Aorta (tissue), 5 donors: ENCODE measurements at regions not wholly inside any gene's neighbourhood (a gene's known extent, or its start where the extent isn't known, plus 50 kb on each side); places are given as distances from the start of the nearest gene placed in this dataset.

Experiments used
- ATAC-seq: fragments of 200-7000 bp; cut with Tn5 transposase; one replicate; pipeline ENCODE4 v1.9.1; 2022; ENCODE audit warnings: moderate library complexity; ENCODE audit not compliant: low FRiP score
- DNase-seq, 2 donors: peaks; one replicate each; pipeline ENCODE4 v3.0.0-alpha.2; 2020
- H3K27ac ChIP-seq, 2 donors: one replicate each; pipeline ENCODE4 v1.5.1; 2013; ENCODE audit warnings: low read length in 2 of 2, mild to moderate bottlenecking in 2 of 2, moderate library complexity in 2 of 2, control low read depth in 1 of 2, inconsistent platforms in 1 of 2, low read depth in 1 of 2
- H3K27me3 ChIP-seq, 2 donors: one replicate each; pipeline ENCODE4 v1.6.1; 2013; ENCODE audit warnings: control low read depth in 1 of 2, low read length in 1 of 2, mild to moderate bottlenecking in 1 of 2, moderate library complexity in 1 of 2; ENCODE audit not compliant: insufficient read depth in 2 of 2, control insufficient read depth in 1 of 2
- H3K36me3 ChIP-seq, 2 donors: one replicate each; pipeline ENCODE4 v1.6.1; 2013; ENCODE audit warnings: control low read depth in 1 of 2, low read length in 1 of 2, mild to moderate bottlenecking in 1 of 2; ENCODE audit not compliant: insufficient read depth in 2 of 2, control insufficient read depth in 1 of 2
- H3K4me1 ChIP-seq, 2 donors: one replicate each; pipeline ENCODE4 v1.6.1; 2013; ENCODE audit warnings: low read length in 2 of 2, control low read depth in 1 of 2, mild to moderate bottlenecking in 1 of 2, moderate library complexity in 1 of 2; ENCODE audit not compliant: insufficient read depth in 2 of 2, control insufficient read depth in 1 of 2
- H3K4me3 ChIP-seq, 2 donors: one replicate each; pipeline ENCODE4 v1.5.1; 2013; ENCODE audit warnings: low read length in 2 of 2, control low read depth in 1 of 2, mild to moderate bottlenecking in 1 of 2
- H3K9me3 ChIP-seq: one replicate; pipeline ENCODE4 v1.6.1; 2013; ENCODE audit warnings: mild to moderate bottlenecking, low read length; ENCODE audit not compliant: control insufficient read depth
- WGBS, 2 donors: extraction: QIAGEN DNeasy Blood & Tissue Kit; methylation state at CpG; one replicate each; pipeline ENCODE4 v1.1.7; 2013; 5-methylcytosine and 5-hydroxymethylcytosine counted together
- intact Hi-C, 2 donors: fragments of 100-400 bp; cut with DNase I; formaldehyde crosslinking; loops; one replicate each; pipeline versions ENCODE4 v1.14.2 to v1.15.0; 2022
- donor health status: healthy with polysubstance abuse.
- donor health status: Bipolar disorder and iron deficiency.
- donor health status: DM: no; HTN: no; CAD: no.
- donor health status: DM: no; HTN: no; CAD: no.
- donor health status: DM: yes; HTN: yes; CAD: no.

DNA sequence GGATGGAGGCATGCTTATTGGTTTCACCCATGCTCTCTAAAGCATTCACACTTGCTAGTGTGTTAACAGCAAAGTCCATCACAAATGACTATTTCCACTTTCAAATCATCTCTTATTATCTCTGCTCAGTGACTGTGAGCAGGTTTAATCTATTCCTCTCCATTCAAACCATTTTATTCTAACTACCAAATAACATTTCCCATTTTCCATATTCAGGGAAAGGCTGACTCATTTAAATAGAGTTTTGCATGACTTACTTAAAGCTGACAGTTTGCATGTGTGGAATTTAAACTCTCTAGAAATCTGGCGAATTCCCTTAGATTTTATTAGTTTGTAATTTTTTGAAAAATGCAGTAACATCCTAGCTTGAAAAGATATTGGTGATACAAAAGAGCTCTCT lies 615.7 kb upstream of the LRRC4C start:
- H3K4me3 ChIP-seq, result no peak overlapping the region
- intact Hi-C loops, result no loop called here

DNA sequence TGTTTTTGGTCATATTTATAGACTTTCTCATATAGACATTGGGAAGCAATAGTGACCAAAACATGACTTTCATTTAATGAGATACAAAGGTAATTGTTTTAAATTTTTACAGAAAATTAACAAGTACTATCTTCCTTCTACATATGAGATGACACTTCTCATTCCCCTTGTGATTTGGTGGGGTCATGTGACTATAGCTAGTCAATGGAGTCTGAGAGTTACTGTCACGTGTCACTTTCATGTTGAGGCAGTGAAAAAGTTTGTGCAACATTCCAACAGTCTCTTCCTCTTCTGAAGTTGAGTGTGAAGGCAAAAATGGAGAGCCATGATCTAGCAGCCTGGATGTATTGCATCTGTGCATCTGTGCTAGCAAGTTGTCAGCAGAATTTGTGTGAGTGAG lies 618.3 kb upstream of the LRRC4C start:
- Histone ChIP-seq H3K4me1 (no peaks in the 10 kb centered on the region), H3K27me3 (no peaks in the 10 kb centered on the region), H3K4me3 (no peak overlapping the region), H3K27ac (no peak overlapping the region), H3K9me3 (peaks cover 2% of the 10 kb centered on the region), H3K36me3 (no peaks in the 10 kb centered on the region)
- ATAC-seq, result no peak
- WGBS, 2 donors, result 56 to 71% methylated on average over 1 of the region's 1 CpG
- DNase-seq, result no peak
- intact Hi-C loops, result no loop called here

More for the DNA sequence above, 615.7 kb upstream of the LRRC4C start:
- H3K27ac ChIP-seq, result no peak overlapping the region
- no peaks in the 10 kb centered on the region for H3K4me1 ChIP-seq
- H3K27me3 ChIP-seq, result no peaks in the 10 kb centered on the region
- no peaks in the 10 kb centered on the region for H3K36me3 ChIP-seq
- no peaks in the 10 kb centered on the region for H3K9me3 ChIP-seq
- DNase-seq (no peak), ATAC-seq (no peak)
- 78 to 79% methylated on average over 1 of the region's 1 CpG for WGBS, 2 donors

DNA sequence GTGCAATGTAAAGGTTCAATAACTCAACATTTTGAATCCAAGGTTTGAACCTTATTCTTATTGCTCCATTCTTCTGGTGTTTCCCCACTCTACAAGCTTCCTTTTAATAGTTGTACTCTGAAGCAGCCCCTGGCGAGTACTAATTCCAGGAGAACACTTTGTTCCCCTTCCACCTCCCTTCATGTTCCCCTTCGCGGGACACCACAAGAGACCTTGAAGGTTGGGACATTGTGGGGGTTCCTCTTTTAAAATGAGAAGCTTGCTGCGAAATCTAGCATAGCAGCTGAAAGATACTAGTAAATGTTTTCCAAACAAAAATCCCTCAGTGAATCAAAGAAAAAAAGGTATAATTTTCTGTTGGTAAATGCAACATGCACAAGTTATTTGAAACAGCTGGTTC lies 626.3 kb upstream of the LRRC4C start:
- intact Hi-C loops, result no loop called here
- no peak for DNase-seq
- Histone ChIP-seq H3K27ac (no peak overlapping the region), H3K36me3 (no peaks in the 10 kb centered on the region), H3K27me3 (no peaks in the 10 kb centered on the region), H3K9me3 (peaks cover 2% of the 10 kb centered on the region), H3K4me3 (no peak overlapping the region), H3K4me1 (no peaks in the 10 kb centered on the region)
- ATAC-seq, result no peak
- 85 to 88% methylated on average over 4 of the region's 4 CpGs for WGBS, 2 donors

DNA sequence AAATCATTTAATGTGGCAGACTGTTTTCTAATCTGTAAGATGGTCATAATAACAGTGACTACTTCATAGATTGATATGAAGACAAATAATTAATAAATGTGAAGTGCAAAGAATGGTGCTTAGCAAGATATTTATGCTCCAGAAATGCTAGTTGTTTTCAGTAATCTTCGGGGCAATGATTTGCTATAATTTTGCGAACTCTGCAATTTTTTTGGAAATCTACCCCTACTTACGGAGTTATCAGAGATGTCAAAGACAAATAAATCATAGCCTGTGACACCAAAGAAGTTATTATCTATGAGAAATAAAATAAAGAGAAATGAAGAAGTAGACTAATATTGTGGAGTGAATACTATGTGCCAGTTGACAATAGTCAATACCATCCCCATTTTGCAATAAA lies 634.1 kb upstream of the LRRC4C start:
- DNase-seq (no peak), ATAC-seq (no peak)
- intact Hi-C loops, result loop anchor here in 1 of 2 donors (10.0 kb wide), 1 partner anchor 59 kb away; no protein-coding TSS in a partner anchor
- Histone ChIP-seq H3K4me1 (no peaks in the 10 kb centered on the region), H3K36me3 (no peaks in the 10 kb centered on the region), H3K27me3 (no peaks in the 10 kb centered on the region), H3K27ac (no peak overlapping the region), H3K9me3 (peaks cover 1% of the 10 kb centered on the region), H3K4me3 (no peak overlapping the region)
- WGBS, 2 donors, result 66 to 73% methylated on average over 3 of the region's 3 CpGs

DNA sequence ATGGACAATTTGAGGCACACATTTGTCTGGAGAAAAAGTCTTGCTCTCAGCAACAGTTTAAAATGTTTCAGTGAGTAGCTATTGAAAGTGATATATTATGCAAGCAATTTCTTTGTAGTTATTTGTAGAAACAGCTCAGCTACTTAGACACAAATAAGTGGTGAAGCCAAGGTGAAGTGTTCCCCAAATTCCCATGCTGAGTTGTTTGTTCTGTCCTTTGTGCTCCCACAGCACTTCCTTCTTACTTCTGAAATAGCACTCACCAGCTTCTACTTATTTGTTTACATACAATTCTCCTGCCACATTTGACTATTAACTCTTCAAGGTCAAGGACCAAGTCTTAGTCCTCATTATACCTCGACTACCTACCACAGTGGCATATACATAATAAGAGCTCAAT lies 638.6 kb upstream of the LRRC4C start:
- no peak for DNase-seq
- no peaks in the 10 kb centered on the region for H3K36me3 ChIP-seq
- no peak for ATAC-seq
- no peak overlapping the region for H3K4me3 ChIP-seq
- WGBS, 2 donors, result 40 to 49% methylated on average over 1 of the region's 1 CpG
- H3K4me1 ChIP-seq, result no peaks in the 10 kb centered on the region
- H3K9me3 ChIP-seq, result peaks cover 1% of the 10 kb centered on the region
- no peak overlapping the region for H3K27ac ChIP-seq
- intact Hi-C loops, result loop anchor here in 1 of 2 donors (10.0 kb wide), 1 partner anchor 63 kb away; no protein-coding TSS in a partner anchor
- H3K27me3 ChIP-seq, result no peaks in the 10 kb centered on the region

DNA sequence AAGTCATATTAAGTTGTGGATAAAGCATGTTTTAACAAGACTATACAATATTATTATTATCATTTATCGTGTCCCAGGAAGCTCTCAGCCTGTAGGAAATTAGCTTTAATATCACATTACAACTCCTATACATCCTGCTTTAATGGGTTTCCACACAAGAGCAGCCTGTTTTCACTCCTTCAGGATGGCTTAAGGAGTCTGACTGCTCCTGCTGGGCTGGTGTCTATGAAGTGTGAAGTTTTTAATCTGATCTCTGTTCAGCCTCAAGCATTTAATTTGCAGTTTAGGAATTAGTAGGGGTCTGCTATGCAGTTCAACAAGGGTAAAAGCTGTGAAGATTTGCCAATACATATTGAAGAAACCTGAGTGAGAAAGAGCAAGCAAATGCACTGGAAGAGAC lies 653.4 kb upstream of the LRRC4C start:
- Histone ChIP-seq H3K9me3 (no peaks in the 10 kb centered on the region), H3K36me3 (no peaks in the 10 kb centered on the region), H3K4me3 (no peak overlapping the region), H3K4me1 (no peaks in the 10 kb centered on the region), H3K27me3 (no peaks in the 10 kb centered on the region), H3K27ac (no peak overlapping the region)
- ATAC-seq, result no peak
- no peak for DNase-seq
- intact Hi-C loops, result no loop called here
- WGBS, 2 donors, result 60 to 67% methylated on average over 1 of the region's 1 CpG

DNA sequence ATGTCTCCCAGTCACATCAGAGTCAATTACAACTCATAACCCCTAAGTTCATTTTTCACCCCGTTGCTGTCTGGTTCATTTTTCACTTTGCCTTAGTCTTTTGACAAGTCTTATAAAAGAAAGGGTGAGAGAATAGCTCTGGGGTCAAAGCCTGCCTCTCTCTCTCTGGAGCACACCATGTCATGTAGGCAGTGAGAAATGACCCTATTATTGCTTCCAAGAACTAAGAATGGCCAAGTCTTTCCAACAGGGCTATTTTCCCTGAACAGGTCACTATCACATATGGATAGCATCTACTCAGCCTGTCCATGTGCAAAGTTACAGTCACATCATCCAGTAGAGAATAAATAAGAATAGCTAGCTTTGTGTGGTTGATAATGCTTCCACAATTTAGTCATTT lies 655.5 kb upstream of the LRRC4C start:
- no peaks in the 10 kb centered on the region for H3K36me3 ChIP-seq
- H3K27me3 ChIP-seq, result no peaks in the 10 kb centered on the region
- no peaks in the 10 kb centered on the region for H3K4me1 ChIP-seq
- H3K4me3 ChIP-seq, result no peak overlapping the region
- H3K9me3 ChIP-seq, result no peaks in the 10 kb centered on the region
- 9 to 15% methylated on average over 1 of the region's 1 CpG for WGBS, 2 donors
- ATAC-seq (no peak), DNase-seq (no peak)
- intact Hi-C loops, result no loop called here
- H3K27ac ChIP-seq, result no peak overlapping the region

DNA sequence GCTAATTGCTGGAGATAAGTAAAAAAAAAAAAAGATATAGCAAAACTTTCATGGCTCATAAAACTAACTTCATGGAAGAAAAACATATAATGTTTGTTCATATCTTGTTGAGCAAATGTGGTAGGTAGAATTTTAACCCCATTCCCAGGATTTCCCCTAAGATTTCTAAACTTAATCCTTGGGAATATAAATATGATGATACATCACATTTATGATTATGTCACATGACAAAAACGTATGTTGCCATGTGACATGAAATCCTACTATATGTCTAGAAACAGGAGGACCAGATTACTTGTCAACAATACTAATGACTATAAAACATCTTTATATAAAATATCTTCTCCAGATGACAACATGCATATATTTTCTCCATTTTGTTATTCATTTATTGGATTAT lies 679.0 kb upstream of the LRRC4C start:
- no peak overlapping the region for H3K4me3 ChIP-seq
- H3K36me3 ChIP-seq, result no peaks in the 10 kb centered on the region
- 71 to 72% methylated on average over 1 of the region's 1 CpG for WGBS, 2 donors
- ATAC-seq (no peak), DNase-seq (no peak)
- no peaks in the 10 kb centered on the region for H3K4me1 ChIP-seq
- no peaks in the 10 kb centered on the region for H3K9me3 ChIP-seq
- intact Hi-C loops, result no loop called here
- H3K27ac ChIP-seq, result no peak overlapping the region
- no peaks in the 10 kb centered on the region for H3K27me3 ChIP-seq

DNA sequence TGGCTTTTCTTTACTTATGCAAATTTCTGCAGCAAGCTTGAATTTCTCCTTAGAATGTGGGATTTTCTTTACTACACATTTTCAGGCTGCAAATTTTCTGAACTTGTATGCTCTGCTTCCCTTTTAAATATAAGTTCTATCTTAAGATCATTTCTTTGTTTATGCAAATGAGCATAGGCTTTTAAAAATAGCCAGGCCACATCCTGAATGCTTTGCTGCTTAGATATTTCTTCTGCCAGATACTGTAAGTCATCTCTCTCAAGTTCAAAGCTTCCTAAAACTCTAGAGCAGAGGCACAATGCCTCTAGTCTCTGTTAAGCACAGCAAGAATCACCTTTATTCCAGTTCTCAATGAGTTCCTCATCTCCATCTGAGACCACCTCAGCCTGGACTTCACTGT lies 685.9 kb upstream of the LRRC4C start:
- DNase-seq (no peak), ATAC-seq (no peak)
- Histone ChIP-seq H3K36me3 (no peaks in the 10 kb centered on the region), H3K9me3 (peaks cover 2% of the 10 kb centered on the region), H3K27me3 (no peaks in the 10 kb centered on the region), H3K4me1 (no peaks in the 10 kb centered on the region), H3K27ac (no peak overlapping the region), H3K4me3 (no peak overlapping the region)
- intact Hi-C loops, result no loop called here
